ENCODE measurements at regions not wholly inside any gene's neighbourhood (a gene's known extent, or its start where the extent isn't known, plus 50 kb on each side); places are given as distances from the start of the nearest gene placed in this dataset.

GRCh38 chr12:115758183-115758582, 519.3 kb downstream of the MED13L start:
- no peak for DNase-seq

- no peak for DNase-seq
Measured at GRCh38 chr12:115756804-115757203, 520.7 kb downstream of the MED13L start.

GRCh38 chr12:115756271-115756670, 521.2 kb downstream of the MED13L start:
- DNase-seq, result no peak

GRCh38 chr12:115755725-115756085, 521.8 kb downstream of the MED13L start:
- DNase-seq, result no peak

GRCh38 chr12:115755061-115755724, 522.3 kb downstream of the MED13L start:
- no peak for DNase-seq

- peak; percentile 70 for DNase-seq
Measured at GRCh38 chr12:115752913-115753726, 524.4 kb downstream of the MED13L start.

GRCh38 chr12:115752156-115752555, 525.3 kb downstream of the MED13L start:
- no peak for DNase-seq

GRCh38 chr12:115750340-115750739, 527.2 kb downstream of the MED13L start:
- no peak for DNase-seq

GRCh38 chr12:115749071-115749841, 528.2 kb downstream of the MED13L start:
- DNase-seq, result no peak

GRCh38 chr12:115740586-115741155, 536.8 kb downstream of the MED13L start:
- no peak for DNase-seq

- DNase-seq, result no peak
Measured at GRCh38 chr12:115737895-115738294, 539.6 kb downstream of the MED13L start.

GRCh38 chr12:115736360-115736759, 541.1 kb downstream of the MED13L start:
- DNase-seq, result no peak

GRCh38 chr12:115730975-115731541, 546.4 kb downstream of the MED13L start:
- no peak for DNase-seq

- no peak for DNase-seq
Measured at GRCh38 chr12:115726691-115727090, 550.8 kb downstream of the MED13L start.

- no peak for DNase-seq
Measured at GRCh38 chr12:115722181-115722580, 555.3 kb downstream of the MED13L start.

GRCh38 chr12:115716551-115716950, 560.9 kb downstream of the MED13L start:
- no peak for DNase-seq

- DNase-seq, result no peak
Measured at GRCh38 chr12:115712676-115713075, 564.8 kb downstream of the MED13L start.

GRCh38 chr12:115710104-115710564, 567.4 kb downstream of the MED13L start:
- DNase-seq, result no peak

- DNase-seq, result no peak
Measured at GRCh38 chr12:115709540-115710011, 567.9 kb downstream of the MED13L start.

- DNase-seq, result no peak
Measured at GRCh38 chr12:115708801-115709200, 568.7 kb downstream of the MED13L start.

GRCh38 chr12:115700896-115701465, 576.5 kb downstream of the MED13L start:
- DNase-seq, result no peak

- no peak for DNase-seq
Measured at GRCh38 chr12:115700081-115700480, 577.4 kb downstream of the MED13L start.

All from midbrain (tissue), 1 donor.